ENCODE measurements at regions not wholly inside any gene's neighbourhood (a gene's known extent, or its start where the extent isn't known, plus 50 kb on each side); places are given as distances from the start of the nearest gene placed in this dataset.
"Not testable (repeated sequence)": the region's sequence is repeated elsewhere in the genome, so short reads cannot be mapped to it uniquely, and the experiment has no call there.

GRCh38 chr11:82233201-82233600 lies 500.5 kb downstream of the FAM181B start:
- ChIA-PET POLR2A (no interaction called here), CTCF (no interaction called here)

- CTCF ChIA-PET: no interaction called here
- POLR2A ChIA-PET: no interaction called here
These were observed 504.3 kb downstream of the FAM181B start for GRCh38 chr11:82229341-82229740.

GRCh38 chr11:82225930-82226329 lies 507.7 kb downstream of the FAM181B start:
- CTCF ChIA-PET: no interaction called here
- POLR2A ChIA-PET: no interaction called here

GRCh38 chr11:82225502-82225901 lies 508.2 kb downstream of the FAM181B start:
- POLR2A ChIA-PET: no interaction called here

GRCh38 chr11:82216927-82217570 lies 516.6 kb downstream of the FAM181B start:
- POLR2A ChIA-PET: no interaction called here
- CTCF ChIA-PET: no interaction called here

More at GRCh38 chr11:82225502-82225901, 508.2 kb downstream of the FAM181B start:
- CTCF ChIA-PET: no interaction called here

- ChIA-PET POLR2A (no interaction called here), CTCF (no interaction called here)
These were observed 523.7 kb downstream of the FAM181B start for GRCh38 chr11:82210011-82210410.

GRCh38 chr11:82195283-82195682 lies 538.4 kb downstream of the FAM181B start:
- POLR2A ChIA-PET: no interaction called here
- CTCF ChIA-PET: no interaction called here

GRCh38 chr11:82194521-82194920 lies 539.1 kb downstream of the FAM181B start:
- POLR2A ChIA-PET: no interaction called here
- CTCF ChIA-PET: no interaction called here

- CTCF ChIA-PET: no interaction called here
- POLR2A ChIA-PET: no interaction called here
These were observed 542.0 kb downstream of the FAM181B start for GRCh38 chr11:82191695-82192094.

GRCh38 chr11:82185925-82186324 lies 547.7 kb downstream of the FAM181B start:
- CTCF ChIA-PET: no interaction called here
- POLR2A ChIA-PET: no interaction called here

- ChIA-PET CTCF (no interaction called here), POLR2A (no interaction called here)
These were observed 548.7 kb downstream of the FAM181B start for GRCh38 chr11:82184966-82185365.

GRCh38 chr11:82183346-82183745 lies 550.3 kb downstream of the FAM181B start:
- ChIA-PET CTCF (no interaction called here), POLR2A (no interaction called here)

GRCh38 chr11:82182697-82183096 lies 551.0 kb downstream of the FAM181B start:
- CTCF ChIA-PET, POLR2A ChIA-PET: not testable (repeated sequence)

GRCh38 chr11:82181796-82182195 lies 551.9 kb downstream of the FAM181B start:
- POLR2A ChIA-PET, CTCF ChIA-PET: not testable (repeated sequence)

GRCh38 chr11:82176945-82177344 lies 556.7 kb downstream of the FAM181B start:
- ChIA-PET POLR2A (no interaction called here), CTCF (no interaction called here)

- ChIA-PET CTCF (no interaction called here), POLR2A (no interaction called here)
These were observed 557.3 kb downstream of the FAM181B start for GRCh38 chr11:82176365-82176764.

GRCh38 chr11:82174610-82175009 lies 559.1 kb downstream of the FAM181B start:
- ChIA-PET POLR2A (no interaction called here), CTCF (no interaction called here)

GRCh38 chr11:82146789-82147188 lies 586.9 kb downstream of the FAM181B start:
- ChIA-PET CTCF (no interaction called here), POLR2A (no interaction called here)

GRCh38 chr11:82118946-82119345 lies 614.7 kb downstream of the FAM181B start:
- ChIA-PET CTCF (no interaction called here), POLR2A (no interaction called here)

GRCh38 chr11:82117362-82117761 lies 616.3 kb downstream of the FAM181B start:
- ChIA-PET POLR2A (no interaction called here), CTCF (no interaction called here)

GRCh38 chr11:82105331-82105998 lies 628.2 kb downstream of the FAM181B start:
- ChIA-PET CTCF (no interaction called here), POLR2A (no interaction called here)

- CTCF ChIA-PET: no interaction called here
- POLR2A ChIA-PET: no interaction called here
These were observed 640.8 kb downstream of the FAM181B start for GRCh38 chr11:82092904-82093303.
